ENCODE measurements at regions not wholly inside any gene's neighbourhood (a gene's known extent, or its start where the extent isn't known, plus 50 kb on each side); places are given as distances from the start of the nearest gene placed in this dataset.

- Histone ChIP-seq H3K4me1 (ENCODE audit: insufficient read depth, low read length) (peaks cover 15% of the 10 kb centered on the region), H4K20me1 (ENCODE audit: low read length) (no peaks in the 10 kb centered on the region), H3K4me2 (ENCODE audit: low read length) (no peak overlapping the region), H3K27me3 (ENCODE audit: low read length) (no peaks in the 10 kb centered on the region), H3K79me2 (ENCODE audit: low read length) (no peaks in the 10 kb centered on the region), H3K9me2 (replicated peaks; ENCODE audit: low read length) (no peaks in the 10 kb centered on the region), H3K9me3 (ENCODE audit: low read length) (no peaks in the 10 kb centered on the region), H2AFZ (ENCODE audit: low read length) (no peak overlapping the region), H3K36me3 (ENCODE audit: low read depth, low read length) (no peaks in the 10 kb centered on the region), H3F3A (ENCODE audit: low read length, unreplicated experiment) (no peaks in the 10 kb centered on the region), H3K4me3 (ENCODE audit: low read length) (no peak overlapping the region), H3K27ac (ENCODE audit: low read length) (no peak overlapping the region), H3K9ac (ENCODE audit: low read length) (no peak overlapping the region)
- BruUV-seq (replicated peaks), result no TSS peak
- ChIA-PET POLR2A (ENCODE audit: unreplicated experiment) (no interaction called here), CTCF (no interaction called here)
- intact Hi-C loops (cut with micrococcal nuclease), result no loop called here
- ATAC-seq, result no peak
- no peak for DNase-seq
- TF ChIP-seq, protein P1, sequence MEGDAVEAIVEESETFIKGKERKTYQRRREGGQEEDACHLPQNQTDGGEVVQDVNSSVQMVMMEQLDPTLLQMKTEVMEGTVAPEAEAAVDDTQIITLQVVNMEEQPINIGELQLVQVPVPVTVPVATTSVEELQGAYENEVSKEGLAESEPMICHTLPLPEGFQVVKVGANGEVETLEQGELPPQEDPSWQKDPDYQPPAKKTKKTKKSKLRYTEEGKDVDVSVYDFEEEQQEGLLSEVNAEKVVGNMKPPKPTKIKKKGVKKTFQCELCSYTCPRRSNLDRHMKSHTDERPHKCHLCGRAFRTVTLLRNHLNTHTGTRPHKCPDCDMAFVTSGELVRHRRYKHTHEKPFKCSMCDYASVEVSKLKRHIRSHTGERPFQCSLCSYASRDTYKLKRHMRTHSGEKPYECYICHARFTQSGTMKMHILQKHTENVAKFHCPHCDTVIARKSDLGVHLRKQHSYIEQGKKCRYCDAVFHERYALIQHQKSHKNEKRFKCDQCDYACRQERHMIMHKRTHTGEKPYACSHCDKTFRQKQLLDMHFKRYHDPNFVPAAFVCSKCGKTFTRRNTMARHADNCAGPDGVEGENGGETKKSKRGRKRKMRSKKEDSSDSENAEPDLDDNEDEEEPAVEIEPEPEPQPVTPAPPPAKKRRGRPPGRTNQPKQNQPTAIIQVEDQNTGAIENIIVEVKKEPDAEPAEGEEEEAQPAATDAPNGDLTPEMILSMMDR (conservative IDR thresholded peaks at IDR 0.05; ENCODE audit: low read depth, low read length), result no peak
- TF ChIP-seq EZH2phosphoT487 (IDR thresholded peaks at IDR 0.05; ENCODE audit: borderline replicate concordance, low read length), result no peak
- TF ChIP-seq EZH2 (IDR thresholded peaks at IDR 0.05; ENCODE audit: low read length, unreplicated experiment), result no peak
Observed at GRCh38 chr1:68332041-68332440, 99.7 kb upstream of the WLS start.

- no peak overlapping the region for H2AFZ ChIP-seq (ENCODE audit: low read length)
- peak; percentile 93 for ATAC-seq
- H3K4me3 ChIP-seq (ENCODE audit: low read length), result no peak overlapping the region
- peak overlapping the region; percentile 21; the same call in 1 of the 2 replicates for H3K4me2 ChIP-seq (ENCODE audit: low read length)
- H4K20me1 ChIP-seq (ENCODE audit: low read length), result no peaks in the 10 kb centered on the region
- no peaks in the 10 kb centered on the region for H3K79me2 ChIP-seq (ENCODE audit: low read length)
- H3K9me3 ChIP-seq (ENCODE audit: low read length), result no peaks in the 10 kb centered on the region
- H3K27ac ChIP-seq (ENCODE audit: low read length), result peak overlapping the region; percentile 37
- TF ChIP-seq, protein P1 (conservative IDR thresholded peaks at IDR 0.05; ENCODE audit: low read depth, low read length), result no peak
- no peak for TF ChIP-seq EZH2 (IDR thresholded peaks at IDR 0.05; ENCODE audit: low read length, unreplicated experiment)
- TF ChIP-seq EZH2phosphoT487 (IDR thresholded peaks at IDR 0.05; ENCODE audit: borderline replicate concordance, low read length), result no peak
- H3K9ac ChIP-seq (ENCODE audit: low read length), result no peak overlapping the region
- no peaks in the 10 kb centered on the region for H3K36me3 ChIP-seq (ENCODE audit: low read depth, low read length)
- H3K9me2 ChIP-seq (replicated peaks; ENCODE audit: low read length), result no peaks in the 10 kb centered on the region
- DNase-seq, result peak; percentile 90
- CTCF ChIA-PET, result interaction anchor here (0.6 to 1.0 kb wide), 3 partner anchors 12 to 211 kb away, joined by 5 to 7 read pairs (median 5); no protein-coding TSS in a partner anchor
- H3K4me1 ChIP-seq (ENCODE audit: insufficient read depth, low read length), result peaks cover 15% of the 10 kb centered on the region
- POLR2A ChIA-PET (ENCODE audit: unreplicated experiment), result interaction anchor here (0.5 kb wide), 1 partner anchor 352 kb away, joined by 7 read pairs; no protein-coding TSS in a partner anchor
- no peaks in the 10 kb centered on the region for H3F3A ChIP-seq (ENCODE audit: low read length, unreplicated experiment)
- BruUV-seq (replicated peaks), result no TSS peak
- H3K27me3 ChIP-seq (ENCODE audit: low read length), result no peaks in the 10 kb centered on the region
- intact Hi-C loops (cut with micrococcal nuclease), result no loop called here
Observed at GRCh38 chr1:68331117-68331865, 99.0 kb upstream of the WLS start.

- H3K27me3 ChIP-seq (ENCODE audit: low read length), result no peaks in the 10 kb centered on the region
- no peak overlapping the region for H3K9ac ChIP-seq (ENCODE audit: low read length)
- H3K36me3 ChIP-seq (ENCODE audit: low read depth, low read length), result no peaks in the 10 kb centered on the region
- intact Hi-C loops (cut with micrococcal nuclease), result no loop called here
- H3K4me3 ChIP-seq (ENCODE audit: low read length), result no peak overlapping the region
- no peaks in the 10 kb centered on the region for H4K20me1 ChIP-seq (ENCODE audit: low read length)
- H3K79me2 ChIP-seq (ENCODE audit: low read length), result no peaks in the 10 kb centered on the region
- H3K4me2 ChIP-seq (ENCODE audit: low read length), result 0 out of 2 replicates have a peak overlapping the region, but pooled peaks have one; percentile 0
- ChIA-PET POLR2A (ENCODE audit: unreplicated experiment) (no interaction called here), CTCF (interaction anchor here (0.6 to 1.0 kb wide), 3 partner anchors 13 to 210 kb away, joined by 5 to 7 read pairs (median 5); no protein-coding TSS in a partner anchor)
- no peak for DNase-seq
- H2AFZ ChIP-seq (ENCODE audit: low read length), result no peak overlapping the region
- TF ChIP-seq, protein P1 (conservative IDR thresholded peaks at IDR 0.05; ENCODE audit: low read depth, low read length), result no peak
- no peak for TF ChIP-seq EZH2phosphoT487 (IDR thresholded peaks at IDR 0.05; ENCODE audit: borderline replicate concordance, low read length)
- no peak for TF ChIP-seq EZH2 (IDR thresholded peaks at IDR 0.05; ENCODE audit: low read length, unreplicated experiment)
- no TSS peak for BruUV-seq (replicated peaks)
- peaks cover 15% of the 10 kb centered on the region for H3K4me1 ChIP-seq (ENCODE audit: insufficient read depth, low read length)
- 0 out of 2 replicates have a peak overlapping the region, but pooled peaks have one; percentile 21 for H3K27ac ChIP-seq (ENCODE audit: low read length)
- no peaks in the 10 kb centered on the region for H3K9me2 ChIP-seq (replicated peaks; ENCODE audit: low read length)
- no peaks in the 10 kb centered on the region for H3F3A ChIP-seq (ENCODE audit: low read length, unreplicated experiment)
- no peaks in the 10 kb centered on the region for H3K9me3 ChIP-seq (ENCODE audit: low read length)
- no peak for ATAC-seq
Observed at GRCh38 chr1:68330391-68330790, 98.1 kb upstream of the WLS start.
